Liver (tissue), 8 donors: ENCODE measurements at regions not wholly inside any gene's neighbourhood (a gene's known extent, or its start where the extent isn't known, plus 50 kb on each side); places are given as distances from the start of the nearest gene placed in this dataset.

Experiments
- DNase-seq: peaks from one replicate; pipeline ENCODE4 v3.0.0-alpha.2; 2017; ENCODE audit warnings: low spot score
- H3K27ac ChIP-seq, 2 donors: one replicate each; pipeline ENCODE4 v1.7.0; 2013; ENCODE audit warnings: inconsistent platforms in 2 of 2, low read length in 2 of 2, control low read depth in 1 of 2, low read depth in 1 of 2, mild to moderate bottlenecking in 1 of 2
- H3K27me3 ChIP-seq, 4 donors: one replicate each; pipeline versions ENCODE4 v1.6.1 to v1.7.0; 2013; ENCODE audit warnings: low read length in 3 of 4, inconsistent platforms in 1 of 4, mild to moderate bottlenecking in 1 of 4, moderate library complexity in 1 of 4; ENCODE audit not compliant: control insufficient read depth in 4 of 4, insufficient read depth in 4 of 4
- H3K36me3 ChIP-seq, 4 donors: one replicate each; pipeline versions ENCODE4 v1.6.1 to v1.7.0; 2013; ENCODE audit warnings: low read length in 3 of 4, mild to moderate bottlenecking in 3 of 4, low read depth in 1 of 4, moderate library complexity in 1 of 4; ENCODE audit not compliant: control insufficient read depth in 4 of 4, insufficient read depth in 3 of 4
- H3K4me1 ChIP-seq, 4 donors: one replicate each; pipeline versions ENCODE4 v1.6.1 to v1.7.0; 2013; ENCODE audit warnings: low read length in 3 of 4, mild to moderate bottlenecking in 3 of 4, moderate library complexity in 1 of 4; ENCODE audit not compliant: control insufficient read depth in 4 of 4, insufficient read depth in 4 of 4
- H3K4me3 ChIP-seq, 3 donors: one replicate each; pipeline versions ENCODE4 v1.6.1 to v1.7.0; 2013; ENCODE audit warnings: low read length in 3 of 3, control low read depth in 1 of 3, low read depth in 1 of 3, mild to moderate bottlenecking in 1 of 3
- H3K9ac ChIP-seq, 2 donors: one replicate each; pipeline ENCODE4 v1.7.0; 2013; ENCODE audit warnings: low read length in 2 of 2, mild to moderate bottlenecking in 2 of 2, moderate library complexity in 2 of 2, control low read depth in 1 of 2, low read depth in 1 of 2
- H3K9me3 ChIP-seq, 4 donors: one replicate each; pipeline versions ENCODE4 v1.6.1 to v1.7.0; 2013; ENCODE audit warnings: low read length in 3 of 4; ENCODE audit not compliant: control insufficient read depth in 4 of 4
- EGR1 ChIP-seq, 2 donors: IDR thresholded peaks; 2 replicates each; pipeline ENCODE4 v1.6.1; 2016 to 2018; ENCODE audit warnings: antibody characterized with exemption in 2 of 2, low read depth in 2 of 2
- FOXA1 ChIP-seq: IDR thresholded peaks from 2 replicates; pipeline ENCODE4 v1.6.1; 2016; ENCODE audit warnings: antibody characterized with exemption
- FOXA2 ChIP-seq: IDR thresholded peaks from 2 replicates; pipeline ENCODE4 v1.6.1; 2016; ENCODE audit warnings: antibody characterized with exemption
- GABPA ChIP-seq, 2 donors: IDR thresholded peaks in 1 of 2; conservative IDR thresholded peaks in 1 of 2; 2 replicates each; pipeline ENCODE4 v1.6.1; 2016; ENCODE audit warnings: antibody characterized with exemption in 2 of 2, mild to moderate bottlenecking in 1 of 2, moderate library complexity in 1 of 2
- HNF4A ChIP-seq, 2 donors: conservative IDR thresholded peaks; 2 replicates each; pipeline ENCODE4 v1.6.1; 2016; ENCODE audit warnings: antibody characterized with exemption in 2 of 2, mild to moderate bottlenecking in 2 of 2
- HNF4G ChIP-seq: IDR thresholded peaks from 2 replicates; pipeline ENCODE4 v1.6.1; 2016; ENCODE audit warnings: antibody characterized with exemption
- JUND ChIP-seq, 2 donors: IDR thresholded peaks; 2 replicates each; pipeline ENCODE4 v1.6.1; 2016; ENCODE audit warnings: antibody characterized with exemption in 2 of 2
- NR2F2 ChIP-seq: IDR thresholded peaks from 2 replicates; pipeline ENCODE4 v1.6.1; 2016; ENCODE audit warnings: antibody characterized with exemption
- RAD21 ChIP-seq, 2 donors: IDR thresholded peaks; 2 replicates each; pipeline ENCODE4 v1.6.1; 2016; ENCODE audit warnings: antibody characterized with exemption in 2 of 2, mild to moderate bottlenecking in 2 of 2
- RXRA ChIP-seq, 2 donors: IDR thresholded peaks; 2 replicates each; pipeline ENCODE4 v1.6.1; 2017 to 2018; ENCODE audit warnings: antibody characterized with exemption in 2 of 2, mild to moderate bottlenecking in 1 of 2
- SP1 ChIP-seq: IDR thresholded peaks from 2 replicates; pipeline ENCODE4 v1.6.1; 2018; ENCODE audit warnings: antibody characterized with exemption, mild to moderate bottlenecking
- TAF1 ChIP-seq: conservative IDR thresholded peaks from 2 replicates; pipeline ENCODE4 v1.6.1; 2016; ENCODE audit warnings: antibody characterized with exemption, mild to moderate bottlenecking
- YY1 ChIP-seq: IDR thresholded peaks from 2 replicates; pipeline ENCODE4 v1.6.1; 2016; ENCODE audit warnings: antibody characterized with exemption, mild to moderate bottlenecking
- WGBS: extraction: QIAGEN DNeasy Blood & Tissue Kit; methylation state at CpG from one replicate; pipeline ENCODE4 v1.1.7; 2013; 5-methylcytosine and 5-hydroxymethylcytosine counted together
- TF ChIP-seq, protein P1 (sequence below): IDR thresholded peaks from 2 replicates; pipeline ENCODE4 v1.6.1; 2016; ENCODE audit warnings: antibody characterized with exemption
- TF ChIP-seq, protein P2 (sequence below): IDR thresholded peaks from 2 replicates; pipeline ENCODE4 v1.6.1; 2016; ENCODE audit warnings: antibody characterized with exemption, mild to moderate bottlenecking
- TF ChIP-seq, protein P3 (sequence below): IDR thresholded peaks from 2 replicates; pipeline ENCODE4 v1.6.1; 2016; ENCODE audit warnings: antibody characterized with exemption
- TF ChIP-seq, protein P4 (sequence below): fragments of 150-350 bp; IDR thresholded peaks from 2 replicates; pipeline ENCODE4 v1.5.1; 2017; ENCODE audit warnings: improper control_type of control experiment, low read depth, low read length; ENCODE audit not compliant: missing input control
- TF ChIP-seq, protein P5 (sequence below): IDR thresholded peaks from 2 replicates; pipeline ENCODE4 v1.6.1; 2016; ENCODE audit warnings: antibody characterized with exemption
- donor health status: healthy.
- donor health status: healthy.
- donor health status: healthy.
- donor health status: healthy.
- donor health status: healthy.

DNA sequence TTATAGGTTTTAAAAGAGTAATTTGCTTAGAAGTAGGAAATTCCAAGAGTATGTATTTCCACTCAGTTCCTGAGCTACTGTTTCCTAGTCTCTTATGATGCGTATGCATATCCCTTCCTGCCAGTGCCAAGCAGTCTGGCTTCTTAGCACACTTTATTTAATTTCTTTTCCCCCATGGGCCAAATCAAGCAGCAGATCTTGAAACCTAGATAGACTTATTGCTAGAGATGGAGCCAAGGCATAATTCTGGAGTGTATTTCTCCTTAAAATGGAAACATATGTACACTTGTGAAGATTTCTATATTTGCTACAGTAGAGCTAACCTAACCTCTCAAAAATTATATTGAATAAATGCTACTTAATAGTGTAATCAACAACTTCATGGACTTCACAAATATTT lies 2337.6 kb downstream of the PCDH7 start:
- 83% methylated on average over 1 of the region's 1 CpG for WGBS
- H3K4me1 ChIP-seq = peaks cover 0 to 13% (median 10%) of the 10 kb centered on the region in 4 donors
- H3K9ac ChIP-seq = no peak overlapping the region
- no peaks in the 10 kb centered on the region for H3K36me3 ChIP-seq
- H3K4me3 ChIP-seq = no peak overlapping the region
- no peak for DNase-seq
- H3K9me3 ChIP-seq = no peaks in the 10 kb centered on the region
- no peaks in the 10 kb centered on the region for H3K27me3 ChIP-seq
- no peak for TF ChIP-seq YY1
- TF ChIP-seq NR2F2 = no peak
- TF ChIP-seq, protein P1, sequence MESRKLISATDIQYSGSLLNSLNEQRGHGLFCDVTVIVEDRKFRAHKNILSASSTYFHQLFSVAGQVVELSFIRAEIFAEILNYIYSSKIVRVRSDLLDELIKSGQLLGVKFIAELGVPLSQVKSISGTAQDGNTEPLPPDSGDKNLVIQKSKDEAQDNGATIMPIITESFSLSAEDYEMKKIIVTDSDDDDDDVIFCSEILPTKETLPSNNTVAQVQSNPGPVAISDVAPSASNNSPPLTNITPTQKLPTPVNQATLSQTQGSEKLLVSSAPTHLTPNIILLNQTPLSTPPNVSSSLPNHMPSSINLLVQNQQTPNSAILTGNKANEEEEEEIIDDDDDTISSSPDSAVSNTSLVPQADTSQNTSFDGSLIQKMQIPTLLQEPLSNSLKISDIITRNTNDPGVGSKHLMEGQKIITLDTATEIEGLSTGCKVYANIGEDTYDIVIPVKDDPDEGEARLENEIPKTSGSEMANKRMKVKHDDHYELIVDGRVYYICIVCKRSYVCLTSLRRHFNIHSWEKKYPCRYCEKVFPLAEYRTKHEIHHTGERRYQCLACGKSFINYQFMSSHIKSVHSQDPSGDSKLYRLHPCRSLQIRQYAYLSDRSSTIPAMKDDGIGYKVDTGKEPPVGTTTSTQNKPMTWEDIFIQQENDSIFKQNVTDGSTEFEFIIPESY = no peak
- TF ChIP-seq EGR1 (IDR thresholded peaks at IDR 0.05; ENCODE audit: low read depth in 2 of 2) = no peak
- no peak for TF ChIP-seq GABPA (IDR thresholded peaks at IDR 0.05 in 1 of 2, conservative IDR thresholded peaks at IDR 0.05 in 1 of 2)
- no peak for TF ChIP-seq RXRA (IDR thresholded peaks at IDR 0.05)
- TF ChIP-seq, protein P2, sequence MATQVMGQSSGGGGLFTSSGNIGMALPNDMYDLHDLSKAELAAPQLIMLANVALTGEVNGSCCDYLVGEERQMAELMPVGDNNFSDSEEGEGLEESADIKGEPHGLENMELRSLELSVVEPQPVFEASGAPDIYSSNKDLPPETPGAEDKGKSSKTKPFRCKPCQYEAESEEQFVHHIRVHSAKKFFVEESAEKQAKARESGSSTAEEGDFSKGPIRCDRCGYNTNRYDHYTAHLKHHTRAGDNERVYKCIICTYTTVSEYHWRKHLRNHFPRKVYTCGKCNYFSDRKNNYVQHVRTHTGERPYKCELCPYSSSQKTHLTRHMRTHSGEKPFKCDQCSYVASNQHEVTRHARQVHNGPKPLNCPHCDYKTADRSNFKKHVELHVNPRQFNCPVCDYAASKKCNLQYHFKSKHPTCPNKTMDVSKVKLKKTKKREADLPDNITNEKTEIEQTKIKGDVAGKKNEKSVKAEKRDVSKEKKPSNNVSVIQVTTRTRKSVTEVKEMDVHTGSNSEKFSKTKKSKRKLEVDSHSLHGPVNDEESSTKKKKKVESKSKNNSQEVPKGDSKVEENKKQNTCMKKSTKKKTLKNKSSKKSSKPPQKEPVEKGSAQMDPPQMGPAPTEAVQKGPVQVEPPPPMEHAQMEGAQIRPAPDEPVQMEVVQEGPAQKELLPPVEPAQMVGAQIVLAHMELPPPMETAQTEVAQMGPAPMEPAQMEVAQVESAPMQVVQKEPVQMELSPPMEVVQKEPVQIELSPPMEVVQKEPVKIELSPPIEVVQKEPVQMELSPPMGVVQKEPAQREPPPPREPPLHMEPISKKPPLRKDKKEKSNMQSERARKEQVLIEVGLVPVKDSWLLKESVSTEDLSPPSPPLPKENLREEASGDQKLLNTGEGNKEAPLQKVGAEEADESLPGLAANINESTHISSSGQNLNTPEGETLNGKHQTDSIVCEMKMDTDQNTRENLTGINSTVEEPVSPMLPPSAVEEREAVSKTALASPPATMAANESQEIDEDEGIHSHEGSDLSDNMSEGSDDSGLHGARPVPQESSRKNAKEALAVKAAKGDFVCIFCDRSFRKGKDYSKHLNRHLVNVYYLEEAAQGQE = no peak
- no peak for TF ChIP-seq HNF4A (conservative IDR thresholded peaks at IDR 0.05)
- no peak for TF ChIP-seq SP1
- TF ChIP-seq FOXA2 = no peak
- TF ChIP-seq, protein P3, sequence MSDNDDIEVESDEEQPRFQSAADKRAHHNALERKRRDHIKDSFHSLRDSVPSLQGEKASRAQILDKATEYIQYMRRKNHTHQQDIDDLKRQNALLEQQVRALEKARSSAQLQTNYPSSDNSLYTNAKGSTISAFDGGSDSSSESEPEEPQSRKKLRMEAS = no peak
- TF ChIP-seq, protein P4, sequence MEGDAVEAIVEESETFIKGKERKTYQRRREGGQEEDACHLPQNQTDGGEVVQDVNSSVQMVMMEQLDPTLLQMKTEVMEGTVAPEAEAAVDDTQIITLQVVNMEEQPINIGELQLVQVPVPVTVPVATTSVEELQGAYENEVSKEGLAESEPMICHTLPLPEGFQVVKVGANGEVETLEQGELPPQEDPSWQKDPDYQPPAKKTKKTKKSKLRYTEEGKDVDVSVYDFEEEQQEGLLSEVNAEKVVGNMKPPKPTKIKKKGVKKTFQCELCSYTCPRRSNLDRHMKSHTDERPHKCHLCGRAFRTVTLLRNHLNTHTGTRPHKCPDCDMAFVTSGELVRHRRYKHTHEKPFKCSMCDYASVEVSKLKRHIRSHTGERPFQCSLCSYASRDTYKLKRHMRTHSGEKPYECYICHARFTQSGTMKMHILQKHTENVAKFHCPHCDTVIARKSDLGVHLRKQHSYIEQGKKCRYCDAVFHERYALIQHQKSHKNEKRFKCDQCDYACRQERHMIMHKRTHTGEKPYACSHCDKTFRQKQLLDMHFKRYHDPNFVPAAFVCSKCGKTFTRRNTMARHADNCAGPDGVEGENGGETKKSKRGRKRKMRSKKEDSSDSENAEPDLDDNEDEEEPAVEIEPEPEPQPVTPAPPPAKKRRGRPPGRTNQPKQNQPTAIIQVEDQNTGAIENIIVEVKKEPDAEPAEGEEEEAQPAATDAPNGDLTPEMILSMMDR = no peak
- TF ChIP-seq RAD21 (IDR thresholded peaks at IDR 0.05) = no peak
- TF ChIP-seq, protein P5, sequence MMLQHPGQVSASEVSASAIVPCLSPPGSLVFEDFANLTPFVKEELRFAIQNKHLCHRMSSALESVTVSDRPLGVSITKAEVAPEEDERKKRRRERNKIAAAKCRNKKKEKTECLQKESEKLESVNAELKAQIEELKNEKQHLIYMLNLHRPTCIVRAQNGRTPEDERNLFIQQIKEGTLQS = no peak
- TF ChIP-seq HNF4G = no peak
- no peak for TF ChIP-seq TAF1
- no peak for TF ChIP-seq JUND (IDR thresholded peaks at IDR 0.05)
- no peak for TF ChIP-seq FOXA1
- H3K27ac ChIP-seq = no peak overlapping the region

DNA sequence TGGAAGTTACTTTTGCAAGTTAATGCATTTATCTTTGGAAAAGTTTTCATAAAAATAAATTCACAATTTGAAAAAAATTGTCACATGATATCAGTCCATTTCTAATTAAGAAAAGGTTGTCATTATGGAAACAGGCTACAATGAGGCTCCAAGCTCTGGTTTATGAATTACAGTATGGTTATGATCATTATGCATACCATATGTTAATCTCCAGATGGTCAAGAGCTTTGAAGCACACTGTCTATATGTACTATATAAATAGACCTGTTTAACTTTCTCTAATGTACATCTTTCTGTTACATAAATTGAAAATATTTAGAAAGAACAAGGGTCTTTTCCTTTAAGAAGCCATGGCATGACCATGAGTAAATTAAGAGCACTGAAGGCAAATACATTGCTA lies 2338.8 kb downstream of the PCDH7 start:
- Histone ChIP-seq H3K27me3 (no peaks in the 10 kb centered on the region), H3K4me1 (peaks cover 0 to 13% (median 10%) of the 10 kb centered on the region in 4 donors), H3K36me3 (no peaks in the 10 kb centered on the region), H3K27ac (no peak overlapping the region), H3K9ac (no peak overlapping the region), H3K4me3 (no peak overlapping the region), H3K9me3 (no peaks in the 10 kb centered on the region)
- TF ChIP-seq JUND (IDR thresholded peaks at IDR 0.05) (no peak), SP1 (no peak), NR2F2 (no peak), RXRA (IDR thresholded peaks at IDR 0.05) (no peak)
- TF ChIP-seq, protein P1 = no peak
- TF ChIP-seq, protein P2 = no peak
- DNase-seq = no peak
